Esophagus squamous epithelium (tissue), 4 donors: ENCODE measurements at regions not wholly inside any gene's neighbourhood (a gene's known extent, or its start where the extent isn't known, plus 50 kb on each side); places are given as distances from the start of the nearest gene placed in this dataset.

ENCODE experiments used
- POLR2A ChIP-seq, 4 donors: fragments of 450-650 bp; IDR thresholded peaks; one replicate each; pipeline ENCODE4 v1.6.1; 2017; ENCODE audit warnings: antibody characterized with exemption in 4 of 4, mild to moderate bottlenecking in 4 of 4, moderate library complexity in 3 of 4
- TF ChIP-seq, protein P1 (sequence below), 6 experiments: fragments of 450-650 bp in 4 of 6; fragments of 200-600 bp in 2 of 6; sonication (generic) in 2 of 6; IDR thresholded peaks; one replicate each; pipeline ENCODE4 v1.5.1; 2016 to 2019; ENCODE audit warnings: antibody characterized with exemption in 6 of 6, mild to moderate bottlenecking in 4 of 6, moderate library complexity in 4 of 6

DNA sequence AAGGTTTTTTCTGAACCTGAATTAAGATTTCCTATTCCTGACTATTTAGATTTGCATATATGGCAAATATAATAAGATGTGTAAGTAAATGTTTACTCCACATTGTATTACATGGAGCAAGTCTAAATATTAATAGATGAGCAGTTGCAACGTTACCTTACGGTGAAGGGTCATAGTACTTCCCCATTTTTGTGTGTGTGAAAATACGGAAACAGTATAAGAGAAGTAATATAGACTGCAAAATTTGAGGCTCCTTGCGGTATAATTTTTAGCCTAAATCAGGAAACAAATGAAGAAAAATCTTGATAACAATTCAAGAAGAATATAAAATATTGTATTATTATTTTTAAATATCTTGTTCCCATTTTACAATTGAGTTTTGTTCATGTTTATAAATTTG lies 434.2 kb downstream of the GRB14 start:
- TF ChIP-seq, protein P1, sequence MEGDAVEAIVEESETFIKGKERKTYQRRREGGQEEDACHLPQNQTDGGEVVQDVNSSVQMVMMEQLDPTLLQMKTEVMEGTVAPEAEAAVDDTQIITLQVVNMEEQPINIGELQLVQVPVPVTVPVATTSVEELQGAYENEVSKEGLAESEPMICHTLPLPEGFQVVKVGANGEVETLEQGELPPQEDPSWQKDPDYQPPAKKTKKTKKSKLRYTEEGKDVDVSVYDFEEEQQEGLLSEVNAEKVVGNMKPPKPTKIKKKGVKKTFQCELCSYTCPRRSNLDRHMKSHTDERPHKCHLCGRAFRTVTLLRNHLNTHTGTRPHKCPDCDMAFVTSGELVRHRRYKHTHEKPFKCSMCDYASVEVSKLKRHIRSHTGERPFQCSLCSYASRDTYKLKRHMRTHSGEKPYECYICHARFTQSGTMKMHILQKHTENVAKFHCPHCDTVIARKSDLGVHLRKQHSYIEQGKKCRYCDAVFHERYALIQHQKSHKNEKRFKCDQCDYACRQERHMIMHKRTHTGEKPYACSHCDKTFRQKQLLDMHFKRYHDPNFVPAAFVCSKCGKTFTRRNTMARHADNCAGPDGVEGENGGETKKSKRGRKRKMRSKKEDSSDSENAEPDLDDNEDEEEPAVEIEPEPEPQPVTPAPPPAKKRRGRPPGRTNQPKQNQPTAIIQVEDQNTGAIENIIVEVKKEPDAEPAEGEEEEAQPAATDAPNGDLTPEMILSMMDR (IDR thresholded peaks at IDR 0.05): no peak
- no peak for TF ChIP-seq POLR2A (IDR thresholded peaks at IDR 0.05)
